Mesodermal cell (in vitro differentiated cells): ENCODE measurements at regions not wholly inside any gene's neighbourhood (a gene's known extent, or its start where the extent isn't known, plus 50 kb on each side); places are given as distances from the start of the nearest gene placed in this dataset.
"Not testable (repeated sequence)": the region's sequence is repeated elsewhere in the genome, so short reads cannot be mapped to it uniquely, and the experiment has no call there.

Experiments used
- H3K27ac ChIP-seq: 2 replicates; pipeline ENCODE4 v1.7.0; 2013; ENCODE audit warnings: mild to moderate bottlenecking, low read depth, low read length, moderate library complexity; ENCODE audit not compliant: severe bottlenecking
- H3K36me3 ChIP-seq: 2 replicates; pipeline ENCODE4 v1.7.1; 2013; ENCODE audit warnings: mild to moderate bottlenecking, low read length, moderate library complexity; ENCODE audit not compliant: control insufficient read depth, insufficient read depth
- H3K4me1 ChIP-seq: one replicate; pipeline ENCODE4 v1.7.1; 2013; ENCODE audit warnings: mild to moderate bottlenecking, low read length; ENCODE audit not compliant: insufficient read depth, control insufficient read depth, poor library complexity, severe bottlenecking
- H3K4me3 ChIP-seq: 2 replicates; pipeline ENCODE4 v1.7.0; 2013; ENCODE audit warnings: low read length, control low read depth, mild to moderate bottlenecking; ENCODE audit not compliant: insufficient read depth, poor library complexity, severe bottlenecking; ENCODE audit errors: extremely low read depth
- H3K9me3 ChIP-seq: 2 replicates; pipeline ENCODE4 v1.7.1; 2013; ENCODE audit warnings: mild to moderate bottlenecking, low read length, moderate library complexity; ENCODE audit not compliant: control insufficient read depth
- WGBS, 2 experiments: methylation state at CpG; one replicate each; pipeline ENCODE4 v1.1.5; 2013; ENCODE audit warnings: missing lambda C conversion rate in 2 of 2; ENCODE audit not compliant: insufficient coverage in 2 of 2; 5-methylcytosine and 5-hydroxymethylcytosine counted together

GRCh38 chr22:22327723-22328122 is 83.1 kb downstream of the VPREB1 start:
- no peak overlapping the region for H3K4me3 ChIP-seq
- H3K27ac ChIP-seq = no peak overlapping the region
- 93 to 94% methylated on average over 2 of the region's 2 CpGs for WGBS, 2 experiments
- no peaks in the 10 kb centered on the region for H3K4me1 ChIP-seq
- H3K9me3 ChIP-seq = no peaks in the 10 kb centered on the region
- H3K36me3 ChIP-seq = no peaks in the 10 kb centered on the region

GRCh38 chr22:22329792-22330191 is 85.2 kb downstream of the VPREB1 start:
- Histone ChIP-seq H3K9me3 (no peaks in the 10 kb centered on the region), H3K27ac (no peak overlapping the region), H3K36me3 (no peaks in the 10 kb centered on the region), H3K4me3 (no peak overlapping the region), H3K4me1 (no peaks in the 10 kb centered on the region)
- 58 to 83% methylated on average over 2 of the region's 2 CpGs for WGBS, 2 experiments

DNA sequence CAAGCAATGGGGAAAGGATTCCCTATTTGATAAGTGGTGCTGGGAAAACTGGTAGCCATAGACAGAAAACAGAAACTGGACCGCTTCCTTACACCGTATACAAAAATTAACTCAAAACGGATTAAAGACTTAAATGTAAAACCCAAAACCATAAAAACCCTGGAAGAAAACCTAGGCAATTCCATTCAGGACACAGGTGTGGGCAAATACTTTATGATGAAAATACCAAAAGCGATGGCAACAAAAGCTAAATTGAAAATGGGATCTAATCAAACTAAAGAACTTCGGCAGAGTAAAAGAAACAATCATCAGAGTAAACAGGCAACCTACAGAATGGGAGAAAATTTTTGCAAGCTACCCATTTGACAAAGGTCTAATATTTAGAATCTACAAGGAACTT is 91.1 kb downstream of the VPREB1 start:
- not testable (repeated sequence) for H3K27ac ChIP-seq, H3K36me3 ChIP-seq
- 50 to 100% methylated on average over 1 to 2 of the region's 5 CpGs for WGBS, 2 experiments

DNA sequence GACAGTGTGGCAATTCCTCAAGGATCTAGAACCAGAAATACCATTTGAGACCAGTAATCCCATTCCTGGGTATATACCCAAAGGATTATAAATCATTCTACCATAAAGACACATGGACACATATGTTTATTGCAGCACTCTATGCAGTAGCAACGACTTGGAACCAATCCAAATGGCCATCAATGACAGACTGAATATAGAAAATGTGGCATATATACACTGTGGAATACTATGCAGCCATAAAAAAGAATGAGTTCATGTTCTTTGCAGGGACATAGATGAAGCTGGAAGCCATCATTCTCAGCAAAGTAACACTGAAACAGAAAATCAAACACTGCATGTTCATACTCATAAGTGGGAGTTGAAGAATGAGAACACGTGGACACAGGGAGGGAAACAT is 91.7 kb downstream of the VPREB1 start:
- H3K4me3 ChIP-seq, H3K27ac ChIP-seq, H3K4me1 ChIP-seq, H3K36me3 ChIP-seq, H3K9me3 ChIP-seq: not testable (repeated sequence)
- WGBS, 2 experiments = 0% methylated on average over 1 of the region's 2 CpGs; no CpG with 5 or more reads in 1 of the 2 experiments

More for the DNA sequence above, 91.1 kb downstream of the VPREB1 start:
- H3K9me3 ChIP-seq, H3K4me1 ChIP-seq, H3K4me3 ChIP-seq: not testable (repeated sequence)

DNA sequence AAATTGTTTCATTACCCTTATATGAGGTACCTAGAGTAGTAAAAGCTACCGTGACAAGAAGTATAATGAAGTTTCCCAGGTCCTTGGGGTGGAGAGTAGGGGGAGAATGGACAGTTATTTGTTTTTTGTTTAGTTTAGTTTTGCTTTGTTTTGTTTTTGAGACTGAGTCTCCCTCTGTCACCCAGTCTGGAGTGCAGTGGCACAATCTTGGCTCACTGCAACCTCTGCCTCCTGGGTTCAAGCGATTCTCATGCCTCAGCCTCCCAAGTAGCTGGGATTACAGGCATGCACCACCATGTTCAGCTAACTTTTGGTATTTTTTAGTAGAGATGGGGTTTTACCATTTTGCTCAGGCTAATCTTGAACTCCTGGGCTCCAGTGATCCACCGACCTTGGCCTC is 94.2 kb downstream of the VPREB1 start:
- not testable (repeated sequence) for H3K4me3 ChIP-seq, H3K4me1 ChIP-seq, H3K9me3 ChIP-seq, H3K27ac ChIP-seq, H3K36me3 ChIP-seq
- 63 to 100% methylated on average over 1 of the region's 3 CpGs for WGBS, 2 experiments

DNA sequence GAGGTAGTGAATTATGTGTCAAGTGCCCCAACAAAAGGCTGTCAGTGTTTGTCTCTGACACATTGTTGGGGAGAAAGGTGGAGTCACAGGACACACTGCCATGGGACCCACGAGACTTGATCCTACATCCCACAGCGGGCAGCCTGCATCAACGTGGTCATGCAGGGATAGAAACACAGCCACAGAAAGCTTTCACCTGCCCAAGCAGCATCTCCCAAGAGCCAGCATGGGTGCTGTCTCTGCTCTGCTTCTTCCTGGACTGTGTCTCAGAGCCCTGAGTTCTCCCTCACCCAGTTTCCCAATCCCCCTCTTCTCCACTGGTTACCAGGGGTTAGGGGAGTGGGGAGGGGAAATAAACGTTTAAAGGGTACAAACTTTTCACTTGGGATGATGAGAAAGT is 97.2 kb downstream of the VPREB1 start:
- H3K27ac ChIP-seq = no peak overlapping the region
- WGBS, 2 experiments = 38 to 56% methylated on average over 2 to 3 of the region's 4 CpGs
- no peaks in the 10 kb centered on the region for H3K4me1 ChIP-seq
- H3K36me3 ChIP-seq = no peaks in the 10 kb centered on the region
- no peak overlapping the region for H3K4me3 ChIP-seq
- no peaks in the 10 kb centered on the region for H3K9me3 ChIP-seq

DNA sequence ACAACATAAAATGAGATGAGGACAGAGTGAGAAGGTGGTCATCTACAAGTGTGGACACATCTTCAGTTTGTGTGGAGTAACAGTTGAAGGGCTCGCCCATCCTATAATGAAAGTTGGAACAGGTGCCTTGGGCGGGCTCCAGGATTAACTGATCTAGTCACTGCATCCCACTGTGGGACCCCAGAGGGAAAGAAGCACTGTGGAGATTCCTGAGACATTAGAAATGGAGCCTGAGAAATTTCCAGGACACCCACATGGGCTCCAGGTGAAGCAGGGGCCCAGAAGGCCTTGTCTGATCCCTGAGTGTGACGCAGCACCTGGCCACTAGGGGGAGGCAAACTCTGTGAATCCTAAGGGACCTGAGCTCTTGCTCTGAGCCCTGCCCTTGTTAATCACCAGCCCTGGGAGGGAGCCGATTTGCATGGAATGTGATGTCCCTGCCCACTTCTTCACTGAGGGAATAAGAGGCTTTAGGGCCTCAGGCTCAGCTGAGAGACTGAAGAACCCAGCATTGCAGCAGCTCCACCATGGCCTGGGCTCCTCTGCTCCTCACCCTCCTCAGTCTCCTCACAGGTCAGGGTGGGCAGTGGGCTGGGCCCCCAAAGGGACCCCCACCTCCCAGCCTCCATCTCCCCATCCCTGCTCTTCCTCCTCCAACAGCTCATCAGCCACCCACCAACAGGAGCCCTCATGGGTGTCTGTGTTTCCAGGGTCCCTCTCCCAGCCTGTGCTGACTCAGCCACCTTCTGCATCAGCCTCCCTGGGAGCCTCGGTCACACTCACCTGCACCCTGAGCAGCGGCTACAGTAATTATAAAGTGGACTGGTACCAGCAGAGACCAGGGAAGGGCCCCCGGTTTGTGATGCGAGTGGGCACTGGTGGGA is 98.4 kb downstream of the VPREB1 start:
- Histone ChIP-seq H3K4me1 (no peaks in the 10 kb centered on the region), H3K4me3 (no peak overlapping the region), H3K9me3 (no peaks in the 10 kb centered on the region), H3K27ac (no peak overlapping the region), H3K36me3 (no peaks in the 10 kb centered on the region)
- 63 to 65% methylated on average over 7 to 8 of the region's 8 CpGs for WGBS, 2 experiments

- 72 to 85% methylated on average over 9 of the region's 9 CpGs for WGBS, 2 experiments
- Histone ChIP-seq H3K27ac (no peak overlapping the region), H3K36me3 (no peaks in the 10 kb centered on the region), H3K4me1 (no peaks in the 10 kb centered on the region), H3K9me3 (no peaks in the 10 kb centered on the region), H3K4me3 (no peak overlapping the region)
Measured at GRCh38 chr22:22343581-22344296, 99.2 kb downstream of the VPREB1 start.

- 68 to 85% methylated on average over 3 to 5 of the region's 5 CpGs for WGBS, 2 experiments
- Histone ChIP-seq H3K9me3 (no peaks in the 10 kb centered on the region), H3K4me3 (no peak overlapping the region), H3K27ac (no peak overlapping the region), H3K4me1 (no peaks in the 10 kb centered on the region), H3K36me3 (no peaks in the 10 kb centered on the region)
Measured at GRCh38 chr22:22344430-22344829, 99.8 kb downstream of the VPREB1 start.

- Histone ChIP-seq H3K4me3 (no peak overlapping the region), H3K36me3 (no peaks in the 10 kb centered on the region), H3K27ac (no peak overlapping the region), H3K4me1 (no peaks in the 10 kb centered on the region), H3K9me3 (no peaks in the 10 kb centered on the region)
- WGBS, 2 experiments = 58 to 92% methylated on average over 2 to 3 of the region's 5 CpGs
Measured at GRCh38 chr22:22345781-22346180, 101.2 kb downstream of the VPREB1 start.
